ENCODE measurements at regions not wholly inside any gene's neighbourhood (a gene's known extent, or its start where the extent isn't known, plus 50 kb on each side); places are given as distances from the start of the nearest gene placed in this dataset.
"Not testable (repeated sequence)": the region's sequence is repeated elsewhere in the genome, so short reads cannot be mapped to it uniquely, and the experiment has no call there.

GRCh38 chr3:152581951-152582350 is 253.0 kb upstream of the P2RY1 start:
- DNase-seq (ENCODE audit: low spot score): no peak

- no peak for DNase-seq (ENCODE audit: low spot score)
Observed at GRCh38 chr3:152583963-152584362, 251.0 kb upstream of the P2RY1 start.

- DNase-seq (ENCODE audit: low spot score): no peak
Observed at GRCh38 chr3:152586974-152587373, 248.0 kb upstream of the P2RY1 start.

- DNase-seq (ENCODE audit: low spot score): no peak
Observed at GRCh38 chr3:152587861-152588260, 247.1 kb upstream of the P2RY1 start.

DNA sequence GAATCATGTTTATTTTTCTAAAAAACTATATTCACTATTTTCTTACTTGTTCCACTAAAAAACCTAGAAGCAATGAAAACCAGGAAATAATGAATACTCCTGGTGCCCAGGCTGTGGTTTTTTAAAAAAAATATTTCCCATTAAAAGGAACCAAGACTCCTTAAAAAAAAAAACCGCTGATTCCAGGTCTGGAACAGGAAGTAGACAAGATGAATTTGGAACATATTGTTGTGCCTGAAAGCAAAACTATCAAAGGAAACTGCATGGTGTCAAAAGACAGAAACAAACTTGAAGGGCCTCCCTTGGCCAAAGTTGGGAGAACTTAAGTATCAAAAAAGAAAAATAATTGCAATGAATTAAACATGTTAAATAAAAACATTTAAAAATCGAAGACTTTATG is 245.3 kb upstream of the P2RY1 start:
- DNase-seq (ENCODE audit: low spot score): no peak

DNA sequence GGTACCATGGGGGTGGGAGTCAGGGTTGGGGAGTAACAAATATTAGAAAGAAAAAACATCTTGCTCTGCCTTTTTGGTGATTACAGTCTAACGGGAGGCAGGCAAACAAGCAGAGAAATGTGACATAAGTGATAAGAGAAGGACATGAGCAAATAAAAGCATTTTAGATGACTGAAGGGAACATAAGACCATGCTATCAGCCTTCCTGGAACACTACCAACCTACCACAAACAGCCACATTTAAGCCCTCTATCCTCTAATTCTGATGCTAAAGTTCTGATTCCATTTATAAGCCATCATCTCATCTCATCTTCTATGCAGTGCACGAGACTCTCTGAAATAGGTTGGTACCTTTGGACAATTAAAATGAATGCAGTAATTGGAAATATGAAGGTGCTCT is 243.4 kb upstream of the P2RY1 start:
- DNase-seq (ENCODE audit: low spot score): no peak

- no peak for DNase-seq (ENCODE audit: low spot score)
Observed at GRCh38 chr3:152593242-152593641, 241.7 kb upstream of the P2RY1 start.

- peak; percentile 8 for DNase-seq (ENCODE audit: low spot score)
Observed at GRCh38 chr3:152595975-152596821, 238.7 kb upstream of the P2RY1 start.

GRCh38 chr3:152596832-152597231 is 238.1 kb upstream of the P2RY1 start:
- not testable (repeated sequence) for DNase-seq (ENCODE audit: low spot score)

DNA sequence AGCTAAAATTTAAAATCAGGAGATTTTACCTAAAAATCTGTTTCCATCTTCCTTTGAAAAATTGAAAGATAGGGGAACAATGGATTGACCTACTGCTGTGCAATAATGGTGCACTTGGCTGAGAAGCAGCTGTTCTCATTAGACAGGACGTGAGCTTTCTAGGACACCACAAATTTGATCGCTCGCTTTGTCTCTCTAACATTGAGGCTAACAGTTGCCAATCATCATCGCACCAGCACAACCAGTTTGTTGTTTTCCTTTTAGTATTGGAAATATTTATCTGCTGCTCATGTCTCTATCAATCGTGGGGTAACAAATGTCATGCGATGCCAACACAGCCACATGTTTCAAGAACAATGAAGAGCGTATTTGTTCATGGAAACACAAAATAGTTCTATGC is 228.8 kb upstream of the P2RY1 start:
- no peak for DNase-seq (ENCODE audit: low spot score)

GRCh38 chr3:152607179-152607578 is 227.8 kb upstream of the P2RY1 start:
- no peak for DNase-seq (ENCODE audit: low spot score)

DNA sequence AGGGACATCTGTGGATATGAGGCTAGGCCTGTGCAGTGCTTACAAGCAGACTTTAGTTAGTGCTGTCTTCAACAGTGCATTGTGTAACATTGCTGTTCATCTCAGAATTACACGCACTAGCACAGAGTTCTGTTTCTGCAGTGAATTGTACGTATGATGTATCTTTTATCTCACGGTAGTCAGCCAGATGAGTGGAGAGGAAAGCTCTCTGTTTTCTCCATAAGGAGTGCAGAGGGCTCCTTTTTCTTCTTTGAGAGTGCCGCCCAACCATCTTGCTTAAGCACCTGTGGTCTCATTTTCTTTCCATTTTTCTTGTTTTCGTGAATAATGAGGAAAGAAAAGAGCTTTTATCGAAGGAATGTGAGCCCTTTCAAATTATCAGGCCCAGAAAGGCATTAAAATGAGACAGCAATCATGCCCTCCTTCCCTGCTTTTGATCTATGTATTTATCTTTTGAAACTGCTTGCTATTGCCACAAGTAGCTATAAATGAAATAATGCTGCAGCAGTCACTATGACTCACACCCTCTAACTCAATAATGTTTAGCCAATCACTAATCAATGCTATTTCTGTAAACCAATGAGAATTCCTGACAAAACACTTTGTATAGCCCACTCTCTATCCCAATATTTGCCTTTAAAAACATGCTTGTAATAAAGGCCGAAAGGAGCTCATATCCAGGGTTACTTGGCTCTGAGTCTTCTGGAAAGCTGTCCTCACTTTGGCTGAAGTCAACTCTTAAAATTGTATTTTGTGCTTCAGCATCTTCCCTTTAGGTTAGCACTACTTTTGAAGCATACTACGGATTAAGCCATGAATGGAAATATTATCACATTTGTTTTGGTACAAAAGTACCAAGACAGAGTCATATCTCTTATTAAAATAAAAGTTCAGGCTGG is 226.0 kb upstream of the P2RY1 start:
- DNase-seq (ENCODE audit: low spot score): no peak

- DNase-seq (ENCODE audit: low spot score): no peak
Observed at GRCh38 chr3:152609891-152610290, 225.0 kb upstream of the P2RY1 start.

DNA sequence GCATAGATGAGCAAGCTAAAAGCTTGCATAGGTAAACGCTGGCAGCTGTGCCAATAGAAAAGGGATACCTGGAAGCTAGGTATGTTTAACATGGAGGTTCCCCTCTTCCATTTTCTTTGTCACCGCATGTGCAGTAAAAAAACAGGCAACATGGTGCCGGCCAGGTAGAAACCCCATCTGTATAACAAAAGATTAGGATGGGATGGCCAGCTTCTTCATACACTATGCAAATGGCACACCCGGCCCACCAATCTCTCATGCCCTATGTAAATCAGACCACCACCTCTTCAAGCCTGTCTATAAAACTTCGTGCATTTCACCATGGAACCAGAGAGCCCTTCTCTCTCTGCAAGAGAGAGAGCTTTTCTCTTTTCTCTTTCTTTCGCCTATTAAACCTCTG is 224.3 kb upstream of the P2RY1 start:
- no peak for DNase-seq (ENCODE audit: low spot score)

GRCh38 chr3:152611905-152612304 is 223.0 kb upstream of the P2RY1 start:
- no peak for DNase-seq (ENCODE audit: low spot score)

- no peak for DNase-seq (ENCODE audit: low spot score)
Observed at GRCh38 chr3:152613851-152614250, 221.1 kb upstream of the P2RY1 start.

- no peak for DNase-seq (ENCODE audit: low spot score)
Observed at GRCh38 chr3:152615681-152616080, 219.2 kb upstream of the P2RY1 start.

DNA sequence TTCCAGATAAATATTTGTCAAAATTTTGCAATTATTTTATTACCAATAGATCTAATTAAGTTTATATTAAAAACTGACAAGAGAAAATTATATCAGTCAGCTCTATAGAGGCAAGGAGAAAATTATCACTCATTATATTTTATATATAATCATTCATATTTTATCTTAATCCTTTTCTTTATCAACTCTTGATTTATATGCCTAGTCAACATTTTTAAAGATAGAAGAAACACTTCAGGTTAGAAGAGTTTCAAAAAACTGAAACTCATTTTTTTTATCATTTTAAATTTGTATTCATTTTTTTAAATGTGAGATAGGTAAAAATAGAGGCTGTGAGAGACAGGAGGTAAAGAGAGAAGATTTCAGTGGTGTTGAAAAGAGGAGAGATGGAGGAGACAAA is 217.3 kb upstream of the P2RY1 start:
- DNase-seq (ENCODE audit: low spot score): no peak

DNA sequence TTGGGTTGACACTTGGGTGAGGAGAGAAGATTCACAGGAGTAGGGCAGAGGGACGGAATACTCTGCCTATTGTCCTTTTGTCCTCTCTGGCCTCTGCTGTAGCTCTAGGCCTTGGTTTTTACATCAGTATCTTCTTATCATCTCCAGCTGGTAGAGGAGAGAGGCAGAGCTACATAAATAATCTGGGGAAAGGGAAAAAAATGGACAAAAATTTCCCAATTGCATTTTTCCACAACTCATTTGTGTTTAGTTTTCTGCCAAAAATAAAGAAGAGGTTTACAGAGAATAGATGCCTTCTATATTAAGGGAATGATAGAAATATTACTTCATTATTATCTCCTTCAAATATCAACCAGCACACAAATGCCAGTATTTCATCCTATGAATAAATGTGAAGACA is 216.4 kb upstream of the P2RY1 start:
- no peak for DNase-seq (ENCODE audit: low spot score)

GRCh38 chr3:152619691-152620090 is 215.2 kb upstream of the P2RY1 start:
- DNase-seq (ENCODE audit: low spot score): no peak

DNA sequence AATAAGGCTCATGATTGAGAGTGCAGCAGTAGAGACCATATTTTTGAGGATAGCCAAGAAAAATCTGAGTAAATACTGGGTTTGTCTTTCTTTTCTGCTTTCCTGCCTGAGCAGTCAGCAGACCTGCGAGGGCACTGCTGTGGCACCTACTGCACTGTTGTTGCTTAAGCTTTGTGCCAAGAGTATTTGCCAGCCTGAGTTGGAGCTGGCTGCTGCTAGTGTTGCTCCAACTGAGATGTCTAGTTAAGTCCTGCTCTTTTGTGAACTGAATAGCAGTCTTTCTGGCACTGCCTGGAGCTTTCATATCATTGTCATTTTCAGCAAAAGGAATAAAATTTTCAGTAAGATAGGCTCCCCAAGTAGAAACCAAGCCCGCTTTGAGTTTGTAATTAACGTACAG is 214.5 kb upstream of the P2RY1 start:
- no peak for DNase-seq (ENCODE audit: low spot score)

GRCh38 chr3:152621006-152621868 is 213.7 kb upstream of the P2RY1 start:
- no peak for DNase-seq (ENCODE audit: low spot score)

All from HuH-7 (cell line).